ENCODE measurements at regions not wholly inside any gene's neighbourhood (a gene's known extent, or its start where the extent isn't known, plus 50 kb on each side); places are given as distances from the start of the nearest gene placed in this dataset.

- TF ChIP-seq, protein P1, sequence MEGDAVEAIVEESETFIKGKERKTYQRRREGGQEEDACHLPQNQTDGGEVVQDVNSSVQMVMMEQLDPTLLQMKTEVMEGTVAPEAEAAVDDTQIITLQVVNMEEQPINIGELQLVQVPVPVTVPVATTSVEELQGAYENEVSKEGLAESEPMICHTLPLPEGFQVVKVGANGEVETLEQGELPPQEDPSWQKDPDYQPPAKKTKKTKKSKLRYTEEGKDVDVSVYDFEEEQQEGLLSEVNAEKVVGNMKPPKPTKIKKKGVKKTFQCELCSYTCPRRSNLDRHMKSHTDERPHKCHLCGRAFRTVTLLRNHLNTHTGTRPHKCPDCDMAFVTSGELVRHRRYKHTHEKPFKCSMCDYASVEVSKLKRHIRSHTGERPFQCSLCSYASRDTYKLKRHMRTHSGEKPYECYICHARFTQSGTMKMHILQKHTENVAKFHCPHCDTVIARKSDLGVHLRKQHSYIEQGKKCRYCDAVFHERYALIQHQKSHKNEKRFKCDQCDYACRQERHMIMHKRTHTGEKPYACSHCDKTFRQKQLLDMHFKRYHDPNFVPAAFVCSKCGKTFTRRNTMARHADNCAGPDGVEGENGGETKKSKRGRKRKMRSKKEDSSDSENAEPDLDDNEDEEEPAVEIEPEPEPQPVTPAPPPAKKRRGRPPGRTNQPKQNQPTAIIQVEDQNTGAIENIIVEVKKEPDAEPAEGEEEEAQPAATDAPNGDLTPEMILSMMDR (IDR thresholded peaks at IDR 0.05) = no peak
- TF ChIP-seq POLR2A (IDR thresholded peaks at IDR 0.05; ENCODE audit: low read length) (no peak), HOXB13 (CRISPR knock-in tag; IDR thresholded peaks at IDR 0.05; ENCODE audit: low read depth) (no peak), HDAC2 (IDR thresholded peaks at IDR 0.05) (no peak), NR3C1 (IDR thresholded peaks at IDR 0.05) (no peak), EHF (CRISPR knock-in tag; IDR thresholded peaks at IDR 0.05) (no peak), POLR2AphosphoS2 (conservative IDR thresholded peaks at IDR 0.05; ENCODE audit: low read length) (no peak), MAX (IDR thresholded peaks at IDR 0.05) (no peak)
Observed at GRCh38 chr10:109679478-109679877, 243.8 kb downstream of the XPNPEP1 start.
